HT-29 (cell line): ENCODE measurements at regions not wholly inside any gene's neighbourhood (a gene's known extent, or its start where the extent isn't known, plus 50 kb on each side); places are given as distances from the start of the nearest gene placed in this dataset.
"Not testable (repeated sequence)": the region's sequence is repeated elsewhere in the genome, so short reads cannot be mapped to it uniquely, and the experiment has no call there.

Source experiments
- DNase-seq: peaks from one replicate; pipeline ENCODE4 v3.0.0-alpha.2; 2015; ENCODE audit warnings: low spot score

GRCh38 chr10:129194181-129194870 is 272.7 kb upstream of the MGMT start:
- DNase-seq, result no peak

- no peak for DNase-seq
These were observed 267.2 kb upstream of the MGMT start for GRCh38 chr10:129199826-129200225.

- DNase-seq, result no peak
These were observed 263.2 kb upstream of the MGMT start for GRCh38 chr10:129203819-129204218.

- DNase-seq, result no peak
These were observed 259.7 kb upstream of the MGMT start for GRCh38 chr10:129207297-129207696.

- DNase-seq, result no peak
These were observed 256.2 kb upstream of the MGMT start for GRCh38 chr10:129210876-129211275.

- DNase-seq, result no peak
These were observed 253.8 kb upstream of the MGMT start for GRCh38 chr10:129213256-129213655.

- not testable (repeated sequence) for DNase-seq
These were observed 253.0 kb upstream of the MGMT start for GRCh38 chr10:129213996-129214395.

- no peak for DNase-seq
These were observed 247.7 kb upstream of the MGMT start for GRCh38 chr10:129219364-129219763.

GRCh38 chr10:129222436-129222835 is 244.6 kb upstream of the MGMT start:
- DNase-seq, result no peak

GRCh38 chr10:129223363-129223762 is 243.7 kb upstream of the MGMT start:
- DNase-seq, result no peak

- DNase-seq, result no peak
These were observed 243.0 kb upstream of the MGMT start for GRCh38 chr10:129224065-129224464.

GRCh38 chr10:129231821-129232220 is 235.2 kb upstream of the MGMT start:
- no peak for DNase-seq

- DNase-seq, result no peak
These were observed 233.5 kb upstream of the MGMT start for GRCh38 chr10:129233351-129234148.

GRCh38 chr10:129236274-129236691 is 230.8 kb upstream of the MGMT start:
- no peak for DNase-seq

GRCh38 chr10:129241461-129241860 is 225.6 kb upstream of the MGMT start:
- no peak for DNase-seq

- no peak for DNase-seq
These were observed 222.7 kb upstream of the MGMT start for GRCh38 chr10:129244298-129244697.

GRCh38 chr10:129244757-129245156 is 222.3 kb upstream of the MGMT start:
- no peak for DNase-seq

- no peak for DNase-seq
These were observed 213.7 kb upstream of the MGMT start for GRCh38 chr10:129253161-129253864.

GRCh38 chr10:129253865-129254179 is 213.2 kb upstream of the MGMT start:
- DNase-seq, result no peak

GRCh38 chr10:129258283-129258923 is 208.6 kb upstream of the MGMT start:
- DNase-seq, result no peak

- DNase-seq, result no peak
These were observed 207.8 kb upstream of the MGMT start for GRCh38 chr10:129259128-129259815.

GRCh38 chr10:129272176-129272575 is 194.9 kb upstream of the MGMT start:
- DNase-seq, result no peak
